GM12878 (cell line): ENCODE measurements at regions not wholly inside any gene's neighbourhood (a gene's known extent, or its start where the extent isn't known, plus 50 kb on each side); places are given as distances from the start of the nearest gene placed in this dataset.

Experiments used
- ATAC-seq: fragments of 200-7000 bp; cut with Tn5 transposase; 3 replicates; pipeline ENCODE4 v1.9.1; 2020; ENCODE audit warnings: mild to moderate bottlenecking, moderate library complexity
- BruUV-seq: library from RNA; stranded (reverse); fragments of 400-500 nt; replicated peaks from 2 replicates; lab custom pipeline; 2021; lab: Mats Ljungman, UMichigan
- CTCF ChIA-PET: fragments of 300-600 bp; sonication (Branson Sonifier 250); formaldehyde crosslinking; extraction: SDS; loops from one replicate; lab custom pipeline; 2021; ENCODE audit warnings: inconsistent platforms; lab: Yijun Ruan, JAX
- POLR2A ChIA-PET: fragments of 350-600 bp; formaldehyde crosslinking; extraction: SDS; loops from one replicate; lab custom pipeline; 2021; ENCODE audit warnings: inconsistent platforms; lab: Charles Lee
- RAD21 ChIA-PET: fragments of 300-600 bp; sonication (Branson Sonifier 250); formaldehyde crosslinking; loops from one replicate; lab custom pipeline; 2023; ENCODE audit warnings: antibody characterized with exemption; ENCODE audit not compliant: unreplicated experiment; lab: Charles Lee
- SMC1A ChIA-PET: fragments of 300-600 bp; sonication (Branson Sonifier 250); formaldehyde crosslinking; loops from one replicate; lab custom pipeline; 2023; ENCODE audit not compliant: unreplicated experiment, uncharacterized antibody; lab: Charles Lee
- DNase-seq: peaks from one replicate; pipeline ENCODE4 v3.0.0-alpha.2; 2011; ENCODE audit warnings: low read depth, low spot score
- FAIRE-seq: peaks from 3 replicates; lab custom pipeline; 2011; peaks lifted over from hg19 to GRCh38; lab: Jason Lieb, UNC
- H2AFZ ChIP-seq: 2 replicates; pipeline ENCODE4 v1.6.0; 2011; ENCODE audit warnings: low read depth, low read length, control low read depth; ENCODE audit not compliant: control insufficient read depth
- H3K27ac ChIP-seq: 2 replicates; pipeline ENCODE4 v1.5.1; 2011; ENCODE audit warnings: control low read depth; ENCODE audit not compliant: control insufficient read depth, insufficient read depth
- H3K27me3 ChIP-seq, 2 experiments: replicated peaks in 1 of 2; 2 replicates each; pipeline versions ENCODE4 v1.6.0 to v1.6.1; 2011; ENCODE audit warnings: low read length in 1 of 2; ENCODE audit not compliant: control insufficient read depth in 2 of 2, insufficient read depth in 2 of 2
- H3K36me3 ChIP-seq, 2 experiments: 2 replicates each; pipeline ENCODE4 v1.5.1; 2011; ENCODE audit warnings: low read length in 1 of 2; ENCODE audit not compliant: control insufficient read depth in 2 of 2, insufficient read depth in 2 of 2
- H3K4me1 ChIP-seq: 2 replicates; pipeline ENCODE4 v1.6.1; 2011; ENCODE audit warnings: mild to moderate bottlenecking, low read length, moderate library complexity, mixed read lengths; ENCODE audit not compliant: control insufficient read depth, insufficient read depth
- H3K4me2 ChIP-seq: 2 replicates; pipeline ENCODE4 v1.6.0; 2011; ENCODE audit warnings: control low read depth; ENCODE audit not compliant: control insufficient read depth, insufficient read depth
- H3K4me3 ChIP-seq: fragments of 200-600 bp; sonication (generic); 2 replicates; pipeline ENCODE4 v1.5.1; 2016
- H3K79me2 ChIP-seq: 2 replicates; pipeline ENCODE4 v1.6.0; 2011; ENCODE audit warnings: low read length; ENCODE audit not compliant: control insufficient read depth, insufficient read depth
- H3K9ac ChIP-seq: 2 replicates; pipeline ENCODE4 v1.8.0; 2011; ENCODE audit warnings: low read length, control low read depth, mixed read lengths; ENCODE audit not compliant: control insufficient read depth, insufficient read depth
- H3K9me3 ChIP-seq: replicated peaks from 3 replicates; pipeline ENCODE4 v1.5.1; 2011; ENCODE audit warnings: mild to moderate bottlenecking, low read length; ENCODE audit not compliant: control insufficient read depth, insufficient read depth
- H4K20me1 ChIP-seq: 2 replicates; pipeline ENCODE4 v1.6.0; 2011; ENCODE audit not compliant: control insufficient read depth, insufficient read depth
- SUPT20H ChIP-seq: IDR thresholded peaks from 2 replicates; pipeline ENCODE4 v1.6.1; 2011; ENCODE audit warnings: low read depth, mild to moderate bottlenecking, low read length, moderate library complexity, borderline replicate concordance; ENCODE audit not compliant: control insufficient read depth
- WGBS: methylation state at CpG from one replicate; pipeline ENCODE4 v1.1.6; 2016; ENCODE audit warnings: low lambda C conversion rate; ENCODE audit not compliant: insufficient replicate concordance, insufficient coverage; ENCODE audit errors: missing lambda C conversion rate; 5-methylcytosine and 5-hydroxymethylcytosine counted together
- in situ Hi-C: fragments of 300-500 bp; cut with MboI; formaldehyde crosslinking; loops from 9 replicates; pipeline ENCODE4 v1.14.3; 2018; ENCODE audit warnings: mixed read lengths
- intact Hi-C: fragments of 100-400 bp; cut with micrococcal nuclease; formaldehyde crosslinking; loops from one replicate; pipeline ENCODE4 v1.14.2; 2022; ENCODE audit not compliant: unreplicated experiment
- TF ChIP-seq, protein P1 (sequence below): IDR thresholded peaks from 2 replicates; pipeline ENCODE4 v1.6.1; 2011; ENCODE audit warnings: mild to moderate bottlenecking, low read depth, low read length, moderate library complexity; ENCODE audit not compliant: insufficient replicate concordance
- TF ChIP-seq, protein P2 (sequence below): fragments of 450-650 bp; IDR thresholded peaks from 2 replicates; pipeline ENCODE4 v1.6.1; 2017; ENCODE audit warnings: mild to moderate bottlenecking, low read depth, inconsistent platforms; ENCODE audit not compliant: poor library complexity, severe bottlenecking
- TF ChIP-seq, protein P3 (sequence below): fragments of 450-650 bp; IDR thresholded peaks from 2 replicates; pipeline ENCODE4 v1.6.1; 2018; ENCODE audit warnings: borderline replicate concordance, mild to moderate bottlenecking; ENCODE audit not compliant: partially characterized antibody

DNA sequence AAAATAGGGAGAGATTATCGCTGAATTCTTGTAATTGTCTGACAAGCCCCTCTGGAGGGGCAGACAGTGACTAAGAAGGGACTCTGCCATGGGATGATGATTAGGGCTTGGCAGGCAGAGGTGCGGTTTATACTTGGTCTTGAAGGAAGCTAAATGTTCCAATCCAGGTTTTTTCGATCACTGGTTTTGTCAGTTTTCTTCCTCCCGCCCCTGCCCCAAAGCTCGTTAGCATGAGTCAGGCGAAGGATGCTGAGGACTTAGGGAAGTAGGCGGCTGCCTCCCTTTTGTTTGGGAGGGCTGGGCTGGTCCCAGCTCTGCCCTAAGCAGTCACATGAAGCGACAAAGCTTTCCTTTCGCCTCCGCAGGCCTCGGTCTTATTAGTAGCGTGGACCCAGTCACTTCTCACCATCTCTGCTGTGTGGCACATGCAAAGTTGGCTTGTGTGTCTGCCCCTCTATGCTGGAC lies 314.2 kb downstream of the CDC5L start:
- no peak for FAIRE-seq
- H2AFZ ChIP-seq = no peak overlapping the region
- no peak overlapping the region for H3K9ac ChIP-seq
- 86% methylated on average over 12 of the region's 12 CpGs for WGBS
- no peaks in the 10 kb centered on the region for H3K36me3 ChIP-seq
- H3K27ac ChIP-seq = no peak overlapping the region
- TF ChIP-seq SUPT20H = no peak
- TF ChIP-seq, protein P1, sequence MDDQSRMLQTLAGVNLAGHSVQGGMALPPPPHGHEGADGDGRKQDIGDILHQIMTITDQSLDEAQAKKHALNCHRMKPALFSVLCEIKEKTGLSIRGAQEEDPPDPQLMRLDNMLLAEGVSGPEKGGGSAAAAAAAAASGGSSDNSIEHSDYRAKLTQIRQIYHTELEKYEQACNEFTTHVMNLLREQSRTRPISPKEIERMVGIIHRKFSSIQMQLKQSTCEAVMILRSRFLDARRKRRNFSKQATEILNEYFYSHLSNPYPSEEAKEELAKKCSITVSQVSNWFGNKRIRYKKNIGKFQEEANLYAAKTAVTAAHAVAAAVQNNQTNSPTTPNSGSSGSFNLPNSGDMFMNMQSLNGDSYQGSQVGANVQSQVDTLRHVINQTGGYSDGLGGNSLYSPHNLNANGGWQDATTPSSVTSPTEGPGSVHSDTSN = no peak
- TF ChIP-seq, protein P2, sequence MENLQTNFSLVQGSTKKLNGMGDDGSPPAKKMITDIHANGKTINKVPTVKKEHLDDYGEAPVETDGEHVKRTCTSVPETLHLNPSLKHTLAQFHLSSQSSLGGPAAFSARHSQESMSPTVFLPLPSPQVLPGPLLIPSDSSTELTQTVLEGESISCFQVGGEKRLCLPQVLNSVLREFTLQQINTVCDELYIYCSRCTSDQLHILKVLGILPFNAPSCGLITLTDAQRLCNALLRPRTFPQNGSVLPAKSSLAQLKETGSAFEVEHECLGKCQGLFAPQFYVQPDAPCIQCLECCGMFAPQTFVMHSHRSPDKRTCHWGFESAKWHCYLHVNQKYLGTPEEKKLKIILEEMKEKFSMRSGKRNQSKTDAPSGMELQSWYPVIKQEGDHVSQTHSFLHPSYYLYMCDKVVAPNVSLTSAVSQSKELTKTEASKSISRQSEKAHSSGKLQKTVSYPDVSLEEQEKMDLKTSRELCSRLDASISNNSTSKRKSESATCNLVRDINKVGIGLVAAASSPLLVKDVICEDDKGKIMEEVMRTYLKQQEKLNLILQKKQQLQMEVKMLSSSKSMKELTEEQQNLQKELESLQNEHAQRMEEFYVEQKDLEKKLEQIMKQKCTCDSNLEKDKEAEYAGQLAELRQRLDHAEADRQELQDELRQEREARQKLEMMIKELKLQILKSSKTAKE = no peak
- TF ChIP-seq, protein P3, sequence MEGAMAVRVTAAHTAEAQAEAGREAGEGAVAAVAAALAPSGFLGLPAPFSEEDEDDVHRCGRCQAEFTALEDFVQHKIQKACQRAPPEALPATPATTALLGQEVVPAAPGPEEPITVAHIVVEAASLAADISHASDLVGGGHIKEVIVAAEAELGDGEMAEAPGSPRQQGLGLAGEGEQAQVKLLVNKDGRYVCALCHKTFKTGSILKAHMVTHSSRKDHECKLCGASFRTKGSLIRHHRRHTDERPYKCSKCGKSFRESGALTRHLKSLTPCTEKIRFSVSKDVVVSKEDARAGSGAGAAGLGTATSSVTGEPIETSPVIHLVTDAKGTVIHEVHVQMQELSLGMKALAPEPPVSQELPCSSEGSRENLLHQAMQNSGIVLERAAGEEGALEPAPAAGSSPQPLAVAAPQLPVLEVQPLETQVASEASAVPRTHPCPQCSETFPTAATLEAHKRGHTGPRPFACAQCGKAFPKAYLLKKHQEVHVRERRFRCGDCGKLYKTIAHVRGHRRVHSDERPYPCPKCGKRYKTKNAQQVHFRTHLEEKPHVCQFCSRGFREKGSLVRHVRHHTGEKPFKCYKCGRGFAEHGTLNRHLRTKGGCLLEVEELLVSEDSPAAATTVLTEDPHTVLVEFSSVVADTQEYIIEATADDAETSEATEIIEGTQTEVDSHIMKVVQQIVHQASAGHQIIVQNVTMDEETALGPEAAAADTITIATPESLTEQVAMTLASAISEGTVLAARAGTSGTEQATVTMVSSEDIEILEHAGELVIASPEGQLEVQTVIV = no peak
- ChIA-PET CTCF (interaction anchor here (1.2 kb wide), 1 partner anchor 46 kb away, joined by 5 read pairs; no protein-coding TSS in a partner anchor), RAD21 (interaction anchor here (1.3 kb wide), 1 partner anchor 21 kb away, joined by 3 read pairs; no protein-coding TSS in a partner anchor), SMC1A (interaction anchor here (0.6 to 0.7 kb wide), 2 partner anchors 12 to 448 kb away, joined by 3 read pairs; no protein-coding TSS in a partner anchor), POLR2A (no interaction called here)
- no peaks in the 10 kb centered on the region for H3K79me2 ChIP-seq
- no peaks in the 10 kb centered on the region; the same call in 2 of the 3 replicates for H3K9me3 ChIP-seq
- no peaks in the 10 kb centered on the region for H4K20me1 ChIP-seq
- H3K4me2 ChIP-seq = no peak overlapping the region
- H3K4me3 ChIP-seq = no peak overlapping the region
- DNase-seq = no peak
- BruUV-seq = no TSS peak
- H3K4me1 ChIP-seq = peaks cover 9% of the 10 kb centered on the region
- ATAC-seq = no peak
- in situ Hi-C loops (no loop called here), intact Hi-C loops (no loop called here)
- H3K27me3 ChIP-seq = no peaks in the 10 kb centered on the region
